HL-60 (cell line): ENCODE measurements at regions not wholly inside any gene's neighbourhood (a gene's known extent, or its start where the extent isn't known, plus 50 kb on each side); places are given as distances from the start of the nearest gene placed in this dataset.
A peak's percentile ranks its signal among the peaks of the same experiment; 100 is the strongest.

Source experiments
- DNase-seq, 2 experiments: peaks; one replicate each; pipeline ENCODE4 v3.0.0-alpha.2; 2010 to 2020; ENCODE audit warnings: low read depth in 1 of 2, low spot score in 1 of 2
- H3K27ac ChIP-seq: fragments of 250-450 bp; sonication (Bioruptor Pico); replicated peaks from 2 replicates; pipeline ENCODE4 v1.5.1; 2020; ENCODE audit warnings: mild to moderate bottlenecking, moderate library complexity
- H3K27me3 ChIP-seq: fragments of 250-450 bp; sonication (Bioruptor Pico); 2 replicates; pipeline ENCODE4 v1.5.1; 2021; ENCODE audit warnings: mild to moderate bottlenecking, moderate library complexity; ENCODE audit not compliant: insufficient read depth, poor library complexity, severe bottlenecking
- H3K4me3 ChIP-seq: replicated peaks from 2 replicates; pipeline ENCODE4 v1.5.1; 2011; ENCODE audit warnings: mild to moderate bottlenecking, control low read depth, low read length; ENCODE audit not compliant: insufficient read depth
- GABPA ChIP-seq: IDR thresholded peaks from 2 replicates; pipeline ENCODE4 v1.6.1; 2012; ENCODE audit warnings: low read depth
- POLR2AphosphoS5 ChIP-seq: IDR thresholded peaks from 2 replicates; pipeline ENCODE4 v1.6.1; 2012; ENCODE audit warnings: low read depth
- SPI1 ChIP-seq: IDR thresholded peaks from 2 replicates; pipeline ENCODE4 v1.6.1; 2012; ENCODE audit warnings: low read depth, mild to moderate bottlenecking, borderline replicate concordance
- TF ChIP-seq, protein P1 (sequence below): IDR thresholded peaks from one replicate; pipeline ENCODE4 v1.5.1; 2011; ENCODE audit warnings: low read length, control low read depth, inconsistent platforms; ENCODE audit not compliant: insufficient read depth
- TF ChIP-seq, protein P2 (sequence below): IDR thresholded peaks from 2 replicates; pipeline ENCODE4 v1.6.1; 2012; ENCODE audit warnings: low read depth; ENCODE audit not compliant: insufficient replicate concordance

DNA sequence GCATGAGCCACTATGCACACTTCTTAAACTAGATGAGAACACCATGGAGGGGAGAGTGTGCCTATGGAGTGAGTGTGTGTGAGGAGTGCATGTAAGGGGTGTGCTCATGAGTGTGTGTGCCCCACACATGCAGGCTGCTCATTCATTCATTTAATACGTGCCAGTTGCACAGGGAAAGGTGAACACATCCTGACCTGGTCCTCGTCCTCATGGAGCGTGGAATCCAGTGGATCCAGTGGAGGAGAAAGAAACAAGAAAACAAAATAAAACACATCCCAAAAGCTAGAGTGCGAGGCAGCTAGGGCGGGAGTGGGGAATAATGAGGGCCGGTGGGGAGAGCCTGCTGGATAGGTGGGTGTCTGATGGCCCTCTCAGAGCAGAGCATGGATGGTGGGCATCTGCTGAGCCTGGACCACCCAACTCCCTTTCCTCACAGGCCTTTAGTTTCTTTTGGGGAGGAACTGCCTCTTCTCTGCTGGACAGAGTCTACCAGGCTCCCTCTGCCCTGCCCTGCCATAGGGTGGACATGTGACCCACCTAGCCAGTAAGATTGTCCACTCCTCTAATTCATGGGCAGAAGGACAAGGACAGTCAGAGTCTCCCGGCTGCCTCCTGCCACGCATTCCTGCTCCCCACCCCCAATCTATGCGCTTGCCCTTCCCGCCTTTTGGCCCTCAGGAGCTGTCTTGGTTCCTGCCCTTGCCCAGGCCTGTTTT, 204.3 kb downstream of the RAB11FIP4 start:
- Histone ChIP-seq H3K27me3 (no peaks in the 10 kb centered on the region), H3K4me3 (no peak overlapping the region), H3K27ac (peak overlapping the region; percentile 53)
- DNase-seq: no peak
- no peak for TF ChIP-seq SPI1
- TF ChIP-seq, protein P1, sequence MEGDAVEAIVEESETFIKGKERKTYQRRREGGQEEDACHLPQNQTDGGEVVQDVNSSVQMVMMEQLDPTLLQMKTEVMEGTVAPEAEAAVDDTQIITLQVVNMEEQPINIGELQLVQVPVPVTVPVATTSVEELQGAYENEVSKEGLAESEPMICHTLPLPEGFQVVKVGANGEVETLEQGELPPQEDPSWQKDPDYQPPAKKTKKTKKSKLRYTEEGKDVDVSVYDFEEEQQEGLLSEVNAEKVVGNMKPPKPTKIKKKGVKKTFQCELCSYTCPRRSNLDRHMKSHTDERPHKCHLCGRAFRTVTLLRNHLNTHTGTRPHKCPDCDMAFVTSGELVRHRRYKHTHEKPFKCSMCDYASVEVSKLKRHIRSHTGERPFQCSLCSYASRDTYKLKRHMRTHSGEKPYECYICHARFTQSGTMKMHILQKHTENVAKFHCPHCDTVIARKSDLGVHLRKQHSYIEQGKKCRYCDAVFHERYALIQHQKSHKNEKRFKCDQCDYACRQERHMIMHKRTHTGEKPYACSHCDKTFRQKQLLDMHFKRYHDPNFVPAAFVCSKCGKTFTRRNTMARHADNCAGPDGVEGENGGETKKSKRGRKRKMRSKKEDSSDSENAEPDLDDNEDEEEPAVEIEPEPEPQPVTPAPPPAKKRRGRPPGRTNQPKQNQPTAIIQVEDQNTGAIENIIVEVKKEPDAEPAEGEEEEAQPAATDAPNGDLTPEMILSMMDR: no peak
- no peak for TF ChIP-seq GABPA
- no peak for TF ChIP-seq POLR2AphosphoS5
- TF ChIP-seq, protein P2, sequence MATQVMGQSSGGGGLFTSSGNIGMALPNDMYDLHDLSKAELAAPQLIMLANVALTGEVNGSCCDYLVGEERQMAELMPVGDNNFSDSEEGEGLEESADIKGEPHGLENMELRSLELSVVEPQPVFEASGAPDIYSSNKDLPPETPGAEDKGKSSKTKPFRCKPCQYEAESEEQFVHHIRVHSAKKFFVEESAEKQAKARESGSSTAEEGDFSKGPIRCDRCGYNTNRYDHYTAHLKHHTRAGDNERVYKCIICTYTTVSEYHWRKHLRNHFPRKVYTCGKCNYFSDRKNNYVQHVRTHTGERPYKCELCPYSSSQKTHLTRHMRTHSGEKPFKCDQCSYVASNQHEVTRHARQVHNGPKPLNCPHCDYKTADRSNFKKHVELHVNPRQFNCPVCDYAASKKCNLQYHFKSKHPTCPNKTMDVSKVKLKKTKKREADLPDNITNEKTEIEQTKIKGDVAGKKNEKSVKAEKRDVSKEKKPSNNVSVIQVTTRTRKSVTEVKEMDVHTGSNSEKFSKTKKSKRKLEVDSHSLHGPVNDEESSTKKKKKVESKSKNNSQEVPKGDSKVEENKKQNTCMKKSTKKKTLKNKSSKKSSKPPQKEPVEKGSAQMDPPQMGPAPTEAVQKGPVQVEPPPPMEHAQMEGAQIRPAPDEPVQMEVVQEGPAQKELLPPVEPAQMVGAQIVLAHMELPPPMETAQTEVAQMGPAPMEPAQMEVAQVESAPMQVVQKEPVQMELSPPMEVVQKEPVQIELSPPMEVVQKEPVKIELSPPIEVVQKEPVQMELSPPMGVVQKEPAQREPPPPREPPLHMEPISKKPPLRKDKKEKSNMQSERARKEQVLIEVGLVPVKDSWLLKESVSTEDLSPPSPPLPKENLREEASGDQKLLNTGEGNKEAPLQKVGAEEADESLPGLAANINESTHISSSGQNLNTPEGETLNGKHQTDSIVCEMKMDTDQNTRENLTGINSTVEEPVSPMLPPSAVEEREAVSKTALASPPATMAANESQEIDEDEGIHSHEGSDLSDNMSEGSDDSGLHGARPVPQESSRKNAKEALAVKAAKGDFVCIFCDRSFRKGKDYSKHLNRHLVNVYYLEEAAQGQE: no peak

DNA sequence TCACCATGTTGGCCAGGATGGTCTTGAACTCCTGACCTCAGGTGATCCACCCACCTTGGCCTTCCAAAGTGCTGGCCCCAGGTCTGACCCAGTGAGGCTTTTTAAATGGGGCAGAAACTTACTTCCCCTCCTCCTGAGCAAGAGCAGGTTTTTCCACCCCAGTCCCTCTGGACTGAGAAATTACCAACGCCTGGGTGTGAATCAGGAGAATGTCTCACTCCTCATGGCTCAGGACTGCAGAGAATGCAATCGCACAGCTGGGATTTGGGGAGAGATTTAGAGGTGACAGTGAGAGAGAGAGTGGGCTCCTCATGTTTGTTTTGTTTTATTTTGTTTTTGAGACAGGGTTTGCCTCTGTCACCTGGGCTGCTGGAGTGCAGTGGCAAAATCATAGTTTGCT, 203.6 kb downstream of the RAB11FIP4 start:
- no peak overlapping the region for H3K4me3 ChIP-seq
- DNase-seq: no peak
- TF ChIP-seq POLR2AphosphoS5 (no peak), GABPA (no peak), SPI1 (no peak)
- TF ChIP-seq, protein P2: no peak
- TF ChIP-seq, protein P1: no peak
- no peaks in the 10 kb centered on the region for H3K27me3 ChIP-seq
- no peak overlapping the region for H3K27ac ChIP-seq

DNA sequence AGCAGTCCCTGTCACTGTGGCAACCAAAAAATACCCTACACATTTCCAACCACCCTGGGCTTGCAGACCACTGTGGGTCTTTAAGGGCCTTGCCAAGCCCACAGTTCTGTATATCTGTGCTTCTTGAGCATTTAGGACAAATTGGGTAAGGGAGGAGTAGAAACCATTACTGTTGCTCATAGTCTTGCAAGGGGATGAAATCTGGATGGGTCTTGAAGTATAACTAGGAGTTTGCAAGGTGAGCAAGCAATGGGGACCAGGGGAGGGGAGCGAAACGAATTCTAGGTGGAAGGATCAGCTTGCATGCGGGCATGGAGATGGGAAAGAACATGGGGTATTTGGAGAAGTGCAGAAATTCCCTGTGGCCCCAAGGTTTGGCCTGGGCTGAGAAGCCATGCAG, 202.9 kb downstream of the RAB11FIP4 start:
- Histone ChIP-seq H3K27me3 (no peaks in the 10 kb centered on the region), H3K27ac (no peak overlapping the region), H3K4me3 (no peak overlapping the region)
- no peak for DNase-seq
- no peak for TF ChIP-seq SPI1

DNA sequence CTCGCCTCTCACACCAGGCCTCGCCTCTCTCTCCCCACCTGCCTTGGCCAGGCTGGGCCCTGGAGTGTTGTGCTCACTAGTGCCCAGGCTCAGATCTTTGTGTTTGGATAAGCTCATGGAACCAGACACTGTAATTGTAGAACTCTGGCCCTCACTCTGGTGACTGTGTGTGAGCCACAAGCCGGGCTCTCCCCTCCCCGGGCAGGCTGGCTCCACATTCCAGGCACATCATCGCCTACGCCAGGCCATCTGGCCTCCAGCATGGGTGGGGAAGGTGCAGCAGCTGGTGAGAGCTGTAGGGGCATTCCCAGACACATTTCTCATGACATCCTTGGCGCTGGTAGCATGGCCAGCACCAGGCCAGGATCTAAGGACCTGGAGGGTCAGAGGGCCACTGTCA, 202.3 kb downstream of the RAB11FIP4 start:
- H3K27me3 ChIP-seq: no peaks in the 10 kb centered on the region
- no peak for DNase-seq
- H3K27ac ChIP-seq: no peak overlapping the region
- TF ChIP-seq, protein P1: no peak
- no peak overlapping the region for H3K4me3 ChIP-seq
